GM18873 (cell line): ENCODE measurements at regions not wholly inside any gene's neighbourhood (a gene's known extent, or its start where the extent isn't known, plus 50 kb on each side); places are given as distances from the start of the nearest gene placed in this dataset.

Experiments used
- ATAC-seq: cut with Tn5 transposase; IDR thresholded peaks from one replicate; pipeline ENCODE4 v1.9.1; 2021; ENCODE audit warnings: mild to moderate bottlenecking, moderate library complexity, moderate number of reproducible peaks; ENCODE audit not compliant: unreplicated experiment, low FRiP score

- ATAC-seq: no peak
These were observed 240.8 kb downstream of the PTEN start for GRCh38 chr10:88104223-88104622.

DNA sequence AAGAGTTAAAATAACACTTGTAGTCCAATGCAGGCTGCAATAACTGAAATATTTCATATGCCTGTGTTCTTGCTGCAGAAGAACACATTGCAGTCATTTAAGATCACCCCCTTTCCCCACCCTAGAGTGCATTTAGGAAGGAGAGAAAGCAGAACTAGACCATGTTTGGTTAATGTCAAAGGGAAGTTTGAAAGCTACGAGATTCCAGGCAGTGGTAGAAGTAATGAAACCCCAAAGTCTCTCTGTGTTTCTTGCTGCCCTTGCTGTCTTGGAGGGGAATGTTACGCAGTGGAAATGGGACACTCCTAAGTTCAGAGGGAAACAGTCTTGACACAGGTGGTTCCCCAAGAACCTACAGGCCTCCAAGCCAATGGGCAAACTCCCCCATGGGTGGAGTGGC is 242.9 kb downstream of the PTEN start:
- no peak for ATAC-seq

DNA sequence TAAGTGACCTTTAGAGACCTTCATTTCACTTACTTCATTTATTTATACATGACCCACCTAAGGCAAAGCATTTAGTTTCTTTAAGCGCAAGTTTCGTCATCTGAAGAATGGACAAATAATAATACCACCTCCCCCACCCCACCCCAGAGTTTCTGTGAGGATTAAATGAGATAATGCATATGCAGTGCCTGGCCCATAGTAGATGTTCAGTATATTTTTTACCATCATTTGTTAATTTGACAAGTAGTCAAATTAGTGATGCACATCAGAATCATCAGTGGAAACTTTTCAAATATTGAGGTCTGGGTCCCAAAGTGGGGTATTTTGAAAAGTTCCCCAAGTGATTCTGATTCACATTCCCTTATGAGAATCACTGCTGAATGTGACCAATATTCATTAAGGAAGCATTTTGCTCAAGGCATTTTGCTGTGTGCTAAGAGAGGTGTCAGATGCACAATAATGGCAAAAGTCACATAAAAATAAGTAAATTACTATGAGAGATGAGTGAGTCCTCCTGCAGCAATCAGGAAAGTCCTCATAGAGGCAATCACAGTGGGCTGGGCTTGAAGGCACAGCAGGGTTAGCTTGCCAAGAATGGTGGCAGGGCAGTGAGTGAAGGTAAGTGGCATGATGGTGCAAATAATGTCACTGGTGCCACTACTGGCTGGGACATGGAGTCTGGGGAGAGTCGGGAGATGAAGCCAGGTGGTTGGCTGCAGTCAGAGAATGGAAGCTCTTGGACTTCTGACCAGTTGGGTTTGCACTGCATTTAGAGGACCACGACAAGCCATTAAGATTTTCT is 244.1 kb downstream of the PTEN start:
- no peak for ATAC-seq

GRCh38 chr10:88108115-88108610 is 244.7 kb downstream of the PTEN start:
- ATAC-seq: no peak

GRCh38 chr10:88110355-88110754 is 246.9 kb downstream of the PTEN start:
- no peak for ATAC-seq

DNA sequence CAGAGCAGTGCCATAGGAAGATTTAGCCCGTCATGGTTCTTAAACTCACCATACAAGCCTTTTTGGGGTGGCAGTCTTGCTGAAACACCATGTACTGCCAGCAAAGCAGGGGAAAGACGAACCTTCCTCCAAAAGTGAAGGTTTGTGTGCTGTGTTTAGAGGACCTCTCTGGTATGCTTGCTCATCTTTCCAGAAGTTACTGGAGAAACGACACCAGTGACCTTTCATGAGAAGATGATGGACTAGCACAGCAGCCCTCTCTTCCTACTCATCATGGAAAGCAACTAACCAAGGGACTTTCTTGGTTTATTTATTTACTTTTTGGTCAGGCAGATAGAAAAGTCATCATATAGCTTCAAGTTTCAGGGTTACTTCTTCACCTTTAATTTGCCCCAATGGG is 247.4 kb downstream of the PTEN start:
- ATAC-seq: no peak

- no peak for ATAC-seq
These were observed 247.9 kb downstream of the PTEN start for GRCh38 chr10:88111294-88111693.

DNA sequence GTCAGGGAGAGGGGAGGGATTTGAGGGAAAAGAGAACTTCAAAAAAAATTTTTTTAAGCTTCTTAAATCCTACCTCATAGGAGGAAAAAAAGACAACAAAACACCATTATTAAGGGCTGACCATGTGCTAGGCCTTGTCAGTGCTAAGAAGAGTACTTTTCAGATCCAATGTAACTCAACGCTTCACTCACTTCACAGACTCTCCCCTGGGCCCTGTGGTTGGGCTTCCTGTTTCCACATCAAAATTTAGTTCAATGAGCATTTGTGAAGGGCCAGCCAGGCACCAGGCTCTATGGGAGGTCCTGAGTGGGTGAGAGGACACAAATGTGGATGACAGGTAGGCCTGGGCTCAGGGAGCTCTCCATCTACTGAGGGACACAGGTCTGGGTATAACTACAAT is 249.8 kb downstream of the PTEN start:
- ATAC-seq: no peak

GRCh38 chr10:88113657-88114272 is 250.3 kb downstream of the PTEN start:
- ATAC-seq: no peak

DNA sequence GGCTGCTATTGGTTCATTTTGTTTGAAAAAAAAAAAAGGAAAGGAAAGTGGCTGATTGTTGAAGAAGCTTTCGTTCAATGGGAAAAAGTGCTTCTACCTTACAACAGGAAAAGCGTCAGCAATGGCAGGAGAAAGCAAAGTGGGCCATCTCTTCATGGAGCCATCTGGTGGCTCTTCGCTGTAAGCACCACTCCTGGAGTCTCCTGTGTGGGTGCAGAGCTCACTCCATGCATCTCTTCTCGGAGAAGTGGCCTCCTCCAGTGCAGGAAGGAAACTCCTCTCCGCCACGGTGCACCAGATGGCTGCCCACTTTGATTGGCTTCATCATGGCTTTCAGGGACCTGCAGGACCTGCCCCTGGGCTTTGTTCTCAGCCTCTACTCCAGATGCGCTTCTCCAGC is 250.9 kb downstream of the PTEN start:
- no peak for ATAC-seq

DNA sequence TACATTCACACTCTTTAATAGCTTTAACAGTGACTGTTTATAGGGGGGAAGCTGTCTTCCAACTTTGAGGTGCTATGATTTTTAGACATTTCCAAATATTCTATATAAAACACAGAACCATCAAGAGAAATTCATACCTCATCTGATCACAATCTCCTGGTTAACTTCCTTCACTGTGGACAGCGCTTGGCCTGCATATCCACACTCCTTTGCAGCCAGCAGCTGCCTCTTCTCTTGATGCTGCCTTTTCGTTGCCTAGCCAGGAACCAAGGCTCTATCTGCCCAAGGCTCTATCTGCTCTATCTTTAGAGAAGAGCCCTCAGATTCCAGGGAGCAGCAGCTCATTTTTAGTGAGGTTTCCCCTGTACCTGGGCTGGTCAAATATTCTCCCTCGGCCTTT is 252.0 kb downstream of the PTEN start:
- no peak for ATAC-seq

- no peak for ATAC-seq
These were observed 252.5 kb downstream of the PTEN start for GRCh38 chr10:88115968-88116367.

GRCh38 chr10:88116481-88116880 is 253.1 kb downstream of the PTEN start:
- ATAC-seq: no peak

- no peak for ATAC-seq
These were observed 253.7 kb downstream of the PTEN start for GRCh38 chr10:88116971-88117626.

- no peak for ATAC-seq
These were observed 254.6 kb downstream of the PTEN start for GRCh38 chr10:88117869-88118632.

DNA sequence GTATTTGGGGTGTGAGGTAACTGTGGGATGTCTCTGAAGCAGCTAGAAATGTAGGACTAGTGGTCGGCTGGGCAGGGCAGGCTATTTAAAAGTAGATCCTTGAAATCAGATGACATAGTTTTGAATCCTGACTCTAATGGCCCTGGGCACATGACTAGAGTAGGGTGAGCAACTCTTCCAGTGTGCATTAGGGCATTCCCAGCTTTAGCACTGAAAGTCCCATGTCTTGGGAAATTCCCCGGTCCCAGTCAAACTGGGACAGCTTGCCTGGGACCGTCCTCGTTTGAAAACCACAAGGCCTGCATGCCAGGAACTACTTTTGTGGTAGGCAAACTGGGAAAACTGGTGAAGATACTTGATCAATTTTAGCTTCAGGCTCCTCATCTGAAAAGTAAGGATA is 255.3 kb downstream of the PTEN start:
- ATAC-seq: no peak

- no peak for ATAC-seq
These were observed 255.7 kb downstream of the PTEN start for GRCh38 chr10:88119160-88119559.

DNA sequence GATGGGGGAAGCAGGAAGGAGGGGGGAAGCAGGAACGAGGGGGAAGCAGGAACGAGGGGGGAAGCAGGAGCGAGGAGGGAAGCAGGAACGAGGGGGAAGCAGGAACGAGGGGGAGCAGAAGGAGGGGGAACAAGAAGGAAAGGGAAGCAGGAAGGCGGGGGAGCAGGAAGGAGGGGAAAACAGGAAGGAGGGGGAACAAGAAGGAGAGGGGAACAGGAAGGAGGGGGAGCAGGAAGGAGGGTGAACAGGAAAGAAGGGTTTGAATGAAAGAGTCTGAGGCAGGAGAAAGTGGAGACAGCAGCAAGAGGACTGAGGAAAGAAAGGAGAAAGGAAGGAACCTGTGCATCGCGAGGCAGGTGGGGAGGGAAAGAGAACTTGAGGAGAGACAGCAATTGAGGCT is 256.6 kb downstream of the PTEN start:
- no peak for ATAC-seq

- no peak for ATAC-seq
These were observed 257.3 kb downstream of the PTEN start for GRCh38 chr10:88120599-88121333.

GRCh38 chr10:88121361-88121760 is 257.9 kb downstream of the PTEN start:
- no peak for ATAC-seq
